ENCODE measurements at regions not wholly inside any gene's neighbourhood (a gene's known extent, or its start where the extent isn't known, plus 50 kb on each side); places are given as distances from the start of the nearest gene placed in this dataset.
"Not testable (repeated sequence)": the region's sequence is repeated elsewhere in the genome, so short reads cannot be mapped to it uniquely, and the experiment has no call there.

GRCh38 chr5:57366744-57367143, 115.9 kb downstream of the ACTBL2 start:
- Histone ChIP-seq H3K27ac (replicated peaks in 1 of 4) (no peak overlapping the region), H3K9me3 (no peaks in the 10 kb centered on the region), H3K27me3 (no peaks in the 10 kb centered on the region), H3K4me1 (no peaks in the 10 kb centered on the region), H3K4me3 (no peak overlapping the region), H3K36me3 (no peaks in the 10 kb centered on the region)
- intact Hi-C loops (cut with DNase I), result no loop called here
- no peak for TF ChIP-seq EP300 (IDR thresholded peaks at IDR 0.05)
- TF ChIP-seq POLR2A (IDR thresholded peaks at IDR 0.05; ENCODE audit: low read depth), result no peak
- no peak for TF ChIP-seq CTCF (IDR thresholded peaks at IDR 0.05)
- TF ChIP-seq POLR2AphosphoS5 (IDR thresholded peaks at IDR 0.05), result no peak
- 100% methylated on average over 1 of the region's 1 CpG for WGBS
- DNase-seq (ENCODE audit: extremely low spot score), result no peak

- Histone ChIP-seq H3K4me1 (no peaks in the 10 kb centered on the region), H3K27ac (replicated peaks in 1 of 4) (no peak overlapping the region), H3K36me3 (no peaks in the 10 kb centered on the region), H3K27me3 (no peaks in the 10 kb centered on the region), H3K9me3 (no peaks in the 10 kb centered on the region), H3K4me3 (no peak overlapping the region)
- DNase-seq (ENCODE audit: extremely low spot score), result no peak
- WGBS, result 76% methylated on average over 5 of the region's 5 CpGs
- intact Hi-C loops (cut with DNase I), result no loop called here
- TF ChIP-seq EP300 (IDR thresholded peaks at IDR 0.05), result no peak
- no peak for TF ChIP-seq POLR2AphosphoS5 (IDR thresholded peaks at IDR 0.05)
- no peak for TF ChIP-seq POLR2A (IDR thresholded peaks at IDR 0.05; ENCODE audit: low read depth)
- no peak for TF ChIP-seq CTCF (IDR thresholded peaks at IDR 0.05)
These were observed 119.7 kb downstream of the ACTBL2 start for GRCh38 chr5:57362951-57363350.

- H3K4me1 ChIP-seq, result no peaks in the 10 kb centered on the region
- H3K27me3 ChIP-seq, result no peaks in the 10 kb centered on the region
- no peak overlapping the region for H3K4me3 ChIP-seq
- 87% methylated on average over 1 of the region's 1 CpG for WGBS
- H3K9me3 ChIP-seq, result no peaks in the 10 kb centered on the region
- intact Hi-C loops (cut with DNase I), result no loop called here
- TF ChIP-seq CTCF (IDR thresholded peaks at IDR 0.05) (no peak), POLR2AphosphoS5 (IDR thresholded peaks at IDR 0.05) (no peak), POLR2A (IDR thresholded peaks at IDR 0.05; ENCODE audit: low read depth) (no peak), EP300 (IDR thresholded peaks at IDR 0.05) (no peak)
- H3K27ac ChIP-seq (replicated peaks in 1 of 4), result no peak overlapping the region
- no peak for DNase-seq (ENCODE audit: extremely low spot score)
- no peaks in the 10 kb centered on the region for H3K36me3 ChIP-seq
These were observed 121.7 kb downstream of the ACTBL2 start for GRCh38 chr5:57360871-57361270.

GRCh38 chr5:57358796-57359592, 123.6 kb downstream of the ACTBL2 start:
- no peak for DNase-seq (ENCODE audit: extremely low spot score)
- Histone ChIP-seq H3K27me3 (no peaks in the 10 kb centered on the region), H3K9me3 (no peaks in the 10 kb centered on the region), H3K4me3 (no peak overlapping the region), H3K27ac (replicated peaks in 1 of 4) (no peak overlapping the region), H3K36me3 (no peaks in the 10 kb centered on the region), H3K4me1 (no peaks in the 10 kb centered on the region)
- intact Hi-C loops (cut with DNase I), result no loop called here
- WGBS, result 77% methylated on average over 5 of the region's 5 CpGs
- TF ChIP-seq EP300 (IDR thresholded peaks at IDR 0.05), result no peak
- TF ChIP-seq POLR2AphosphoS5 (IDR thresholded peaks at IDR 0.05), result no peak
- TF ChIP-seq POLR2A (IDR thresholded peaks at IDR 0.05; ENCODE audit: low read depth), result no peak
- no peak for TF ChIP-seq CTCF (IDR thresholded peaks at IDR 0.05)

GRCh38 chr5:57356850-57357249, 125.8 kb downstream of the ACTBL2 start:
- H3K27ac ChIP-seq (replicated peaks in 1 of 4); H3K4me1 ChIP-seq; intact Hi-C loops (cut with DNase I); H3K27me3 ChIP-seq; H3K4me3 ChIP-seq; H3K36me3 ChIP-seq; DNase-seq (ENCODE audit: extremely low spot score); H3K9me3 ChIP-seq: not testable (repeated sequence)
- WGBS, result 84% methylated on average over 3 of the region's 16 CpGs
